MM.1S (cell line): ENCODE measurements at regions not wholly inside any gene's neighbourhood (a gene's known extent, or its start where the extent isn't known, plus 50 kb on each side); places are given as distances from the start of the nearest gene placed in this dataset.

ENCODE experiments used
- CTCF ChIP-seq: fragments of 300-600 bp; sonication (generic); IDR thresholded peaks from 2 replicates; pipeline ENCODE4 v1.5.1; 2016; ENCODE audit warnings: antibody characterized with exemption, low read length, mixed read lengths
- EZH2 ChIP-seq: fragments of 300-600 bp; sonication (generic); optimal IDR thresholded peaks from 2 replicates; pipeline ENCODE3; 2017; ENCODE audit warnings: low read depth, mild to moderate bottlenecking, antibody characterized with exemption, low read length, mixed read lengths
- EZH2phosphoT487 ChIP-seq: fragments of 300-600 bp; sonication (generic); IDR thresholded peaks from 2 replicates; pipeline ENCODE4 v1.6.1; 2018; ENCODE audit warnings: antibody characterized with exemption, low read length

GRCh38 chr20:58039274-58040092 is 189.0 kb downstream of the ANKRD60 start:
- no peak for TF ChIP-seq CTCF
- TF ChIP-seq EZH2phosphoT487, result no peak
- peak; percentile 23 for TF ChIP-seq EZH2
